Right lobe of liver (tissue), 6 donors: ENCODE measurements at regions not wholly inside any gene's neighbourhood (a gene's known extent, or its start where the extent isn't known, plus 50 kb on each side); places are given as distances from the start of the nearest gene placed in this dataset.

Experiments
- ATAC-seq, 4 donors: fragments of 200-7000 bp; cut with Tn5 transposase; one replicate each; pipeline ENCODE4 v1.9.1; 2020; ENCODE audit warnings: mild to moderate bottlenecking in 4 of 4, moderate library complexity in 4 of 4
- DNase-seq, 3 donors: peaks; one replicate each; pipeline ENCODE4 v3.0.0-alpha.2; 2020
- H3K27ac ChIP-seq, 3 donors: fragments of 200-600 bp; one replicate each; pipeline ENCODE4 v1.8.0; 2022
- H3K27me3 ChIP-seq, 2 donors: fragments of 200-600 bp; one replicate each; pipeline ENCODE4 v1.8.0; 2022
- H3K36me3 ChIP-seq, 4 donors: fragments of 200-600 bp; sonication (generic) in 1 of 4; one replicate each; pipeline versions ENCODE4 v1.5.1 to v1.8.0; 2017 to 2022; ENCODE audit warnings: control low read depth in 1 of 4
- H3K4me1 ChIP-seq, 4 donors: fragments of 200-600 bp; sonication (generic) in 1 of 4; one replicate each; pipeline versions ENCODE4 v1.5.1 to v1.8.0; 2017 to 2022; ENCODE audit warnings: control low read depth in 1 of 4
- H3K4me3 ChIP-seq, 3 donors: fragments of 200-600 bp; one replicate each; pipeline ENCODE4 v1.8.0; 2022
- H3K9me3 ChIP-seq, 4 donors: fragments of 200-600 bp; sonication (generic) in 1 of 4; one replicate each; pipeline versions ENCODE4 v1.5.1 to v1.8.0; 2017 to 2022; ENCODE audit warnings: control low read depth in 1 of 4
- CTCF ChIP-seq, 4 donors: fragments of 200-600 bp in 3 of 4; fragments of 450-650 bp in 1 of 4; IDR thresholded peaks; one replicate each; pipeline versions ENCODE4 v1.5.1 to v1.8.0; 2016 to 2022; ENCODE audit warnings: antibody characterized with exemption in 4 of 4, mild to moderate bottlenecking in 2 of 4
- POLR2A ChIP-seq: fragments of 450-650 bp; IDR thresholded peaks from one replicate; pipeline ENCODE4 v1.6.1; 2017; ENCODE audit warnings: antibody characterized with exemption, mild to moderate bottlenecking
- WGBS: methylation state at CpG from one replicate; pipeline ENCODE4 v1.1.6; 2018; ENCODE audit warnings: low coverage, low lambda C conversion rate; ENCODE audit not compliant: insufficient coverage; ENCODE audit errors: missing lambda C conversion rate; 5-methylcytosine and 5-hydroxymethylcytosine counted together
- intact Hi-C, 2 donors: fragments of 100-400 bp; cut with DNase I; formaldehyde crosslinking; loops; one replicate each; pipeline versions ENCODE4 v1.11.2 to v1.14.1; 2022
- donor health status: DM: no; HTN: yes; CAD: no.
- donor health status: DM: no; HTN: no; CAD: no.
- donor health status: DM: no; HTN: no; CAD: no.
- donor health status: DM: no; HTN: yes; CAD: no.
- donor health status: DM: no; HTN: yes; CAD: no.

- TF ChIP-seq CTCF (IDR thresholded peaks at IDR 0.05): no peak
- TF ChIP-seq POLR2A: no peak
- Histone ChIP-seq H3K27me3 (no peaks in the 10 kb centered on the region), H3K4me1 (no peaks in the 10 kb centered on the region), H3K36me3 (no peaks in the 10 kb centered on the region), H3K9me3 (no peaks in the 10 kb centered on the region), H3K27ac (no peak overlapping the region), H3K4me3 (no peak overlapping the region)
- WGBS: 40% methylated on average over 5 of the region's 5 CpGs
- intact Hi-C loops: no loop called here
- ATAC-seq: peak in 1 of 4 donors; percentile 59
- no peak for DNase-seq
These were observed 88.2 kb downstream of the TMX1 start for GRCh38 chr14:51328064-51328771.

GRCh38 chr14:51328772-51329353 lies 88.8 kb downstream of the TMX1 start:
- TF ChIP-seq POLR2A (no peak), CTCF (IDR thresholded peaks at IDR 0.05) (no peak)
- no peaks in the 10 kb centered on the region for H3K27me3 ChIP-seq
- WGBS: 62% methylated on average over 6 of the region's 6 CpGs
- H3K36me3 ChIP-seq: no peaks in the 10 kb centered on the region
- H3K4me1 ChIP-seq: no peaks in the 10 kb centered on the region
- DNase-seq (no peak), ATAC-seq (no peak)
- no peak overlapping the region for H3K27ac ChIP-seq
- intact Hi-C loops: no loop called here
- H3K4me3 ChIP-seq: no peak overlapping the region
- no peaks in the 10 kb centered on the region for H3K9me3 ChIP-seq

- no peak for DNase-seq
- H3K36me3 ChIP-seq: no peaks in the 10 kb centered on the region
- TF ChIP-seq POLR2A (no peak), CTCF (IDR thresholded peaks at IDR 0.05) (no peak)
- H3K4me3 ChIP-seq: no peak overlapping the region
- no peaks in the 10 kb centered on the region for H3K4me1 ChIP-seq
- H3K9me3 ChIP-seq: no peaks in the 10 kb centered on the region
- 76% methylated on average over 7 of the region's 8 CpGs for WGBS
- no peak overlapping the region for H3K27ac ChIP-seq
- intact Hi-C loops: no loop called here
- no peak for ATAC-seq
- H3K27me3 ChIP-seq: no peaks in the 10 kb centered on the region
These were observed 91.7 kb downstream of the TMX1 start for GRCh38 chr14:51331486-51332367.

- WGBS: 80% methylated on average over 2 of the region's 4 CpGs
- H3K27me3 ChIP-seq: no peaks in the 10 kb centered on the region
- H3K4me3 ChIP-seq: no peak overlapping the region
- H3K9me3 ChIP-seq: no peaks in the 10 kb centered on the region
- H3K36me3 ChIP-seq: no peaks in the 10 kb centered on the region
- H3K4me1 ChIP-seq: no peaks in the 10 kb centered on the region
- no peak for ATAC-seq
- no peak overlapping the region for H3K27ac ChIP-seq
- TF ChIP-seq CTCF (IDR thresholded peaks at IDR 0.05) (no peak), POLR2A (no peak)
- intact Hi-C loops: no loop called here
- no peak for DNase-seq
These were observed 93.3 kb downstream of the TMX1 start for GRCh38 chr14:51333299-51333698.
